Natural killer cell (primary cell): ENCODE measurements at regions not wholly inside any gene's neighbourhood (a gene's known extent, or its start where the extent isn't known, plus 50 kb on each side); places are given as distances from the start of the nearest gene placed in this dataset.

Experiments
- ATAC-seq, 3 donors: fragments of 150-1000 bp in 2 of 3; fragments of 200-7000 bp in 1 of 3; cut with Tn5 transposase; 1 replicate in 1 of 3; 2 replicates in 2 of 3; pipeline ENCODE4 v1.10.0; 2021; ENCODE audit warnings: mild to moderate bottlenecking in 2 of 3, moderate library complexity in 2 of 3
- DNase-seq, 2 donors: peaks; one replicate each; pipeline versions ENCODE4 v3.0.0 to v3.0.0-alpha.2; 2013 to 2021; ENCODE audit warnings: mixed read lengths in 1 of 2
- H3K27ac ChIP-seq: one replicate; pipeline ENCODE4 v1.5.1; 2013; ENCODE audit warnings: mild to moderate bottlenecking, low read length
- H3K27me3 ChIP-seq: one replicate; pipeline ENCODE4 v1.6.1; 2013; ENCODE audit warnings: low read length; ENCODE audit not compliant: control insufficient read depth, insufficient read depth
- H3K36me3 ChIP-seq: one replicate; pipeline ENCODE4 v1.6.1; 2013; ENCODE audit warnings: low read length; ENCODE audit not compliant: control insufficient read depth, insufficient read depth
- H3K4me1 ChIP-seq: one replicate; pipeline ENCODE4 v1.6.1; 2013; ENCODE audit warnings: low read length; ENCODE audit not compliant: control insufficient read depth, insufficient read depth
- H3K4me3 ChIP-seq: one replicate; pipeline ENCODE4 v1.5.1; 2013; ENCODE audit warnings: low read length
- H3K9me3 ChIP-seq: one replicate; pipeline ENCODE4 v1.6.1; 2013; ENCODE audit warnings: low read length; ENCODE audit not compliant: control insufficient read depth, insufficient read depth
- H3K27ac Mint-ChIP-seq, 2 donors: one replicate each; pipeline ENCODE4 v1.8.0; 2022; ENCODE audit warnings: mild to moderate bottlenecking in 2 of 2, mixed read lengths in 2 of 2, moderate library complexity in 1 of 2
- H3K27me3 Mint-ChIP-seq, 2 donors: one replicate each; pipeline ENCODE4 v1.8.0; 2022; ENCODE audit warnings: low read depth in 2 of 2, mixed read lengths in 2 of 2
- H3K36me3 Mint-ChIP-seq: one replicate; pipeline ENCODE4 v1.8.0; 2022; ENCODE audit warnings: mixed read lengths
- H3K4me1 Mint-ChIP-seq, 2 donors: one replicate each; pipeline ENCODE4 v1.8.0; 2022; ENCODE audit warnings: mixed read lengths in 2 of 2
- H3K4me3 Mint-ChIP-seq: one replicate; pipeline ENCODE4 v1.8.0; 2022; ENCODE audit warnings: mild to moderate bottlenecking, moderate library complexity, mixed read lengths
- H3K9me3 Mint-ChIP-seq, 2 donors: one replicate each; pipeline ENCODE4 v1.8.0; 2022; ENCODE audit warnings: mixed read lengths in 2 of 2
- WGBS: methylation state at CpG from one replicate; pipeline ENCODE4 v1.1.7; 2013; ENCODE audit warnings: missing lambda C conversion rate; ENCODE audit not compliant: insufficient coverage; 5-methylcytosine and 5-hydroxymethylcytosine counted together
- intact Hi-C: fragments of 100-400 bp; cut with micrococcal nuclease; formaldehyde crosslinking; loops from one replicate; pipeline ENCODE4 v1.14.2; 2022
- TF ChIP-seq, protein P1 (sequence below): fragments of 200-600 bp; IDR thresholded peaks from one replicate; pipeline ENCODE4 v1.8.0; 2022; ENCODE audit warnings: antibody characterized with exemption

DNA sequence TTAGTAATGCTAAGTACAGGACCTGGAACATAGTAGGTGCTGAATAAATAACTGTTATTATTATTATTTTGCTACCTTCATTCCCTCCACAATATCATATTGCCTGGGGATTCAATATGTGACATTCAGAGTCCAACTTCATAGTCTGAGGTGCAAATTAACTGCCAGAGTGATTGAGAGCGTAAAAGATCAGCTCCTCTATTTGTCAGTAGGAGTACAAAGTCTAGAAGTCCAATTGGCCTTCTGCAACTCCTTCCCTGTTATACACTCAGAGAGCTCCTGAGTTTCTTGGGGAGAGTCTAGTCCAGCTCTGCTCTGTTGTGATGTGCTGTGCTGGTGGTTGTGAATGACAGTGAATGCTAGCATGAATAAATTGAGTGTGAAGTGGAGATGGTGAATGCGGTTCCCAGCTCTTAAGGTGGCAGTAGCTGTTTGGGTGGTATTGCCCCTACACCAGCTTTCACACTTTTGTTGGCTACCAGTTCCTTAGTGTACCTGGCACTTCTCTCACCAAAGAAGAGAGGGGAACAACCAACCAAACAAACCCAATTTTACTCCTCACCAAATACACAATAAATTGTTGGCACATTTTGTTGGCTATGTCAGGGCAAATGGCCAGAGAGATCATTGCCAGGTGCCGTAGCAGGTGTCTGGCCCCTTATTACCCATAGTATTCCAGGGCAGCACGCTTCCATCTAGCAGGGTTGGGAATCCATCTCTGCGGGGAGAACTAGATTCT, 270.1 kb upstream of the TBL1XR1 start:
- 96% methylated on average over 5 of the region's 5 CpGs for WGBS
- no peaks in the 10 kb centered on the region for H3K9me3 ChIP-seq
- no peak overlapping the region for H3K4me3 ChIP-seq
- no peak for ATAC-seq
- H3K27ac Mint-ChIP-seq = no peak overlapping the region
- H3K4me1 Mint-ChIP-seq = no peaks in the 10 kb centered on the region
- TF ChIP-seq, protein P1, sequence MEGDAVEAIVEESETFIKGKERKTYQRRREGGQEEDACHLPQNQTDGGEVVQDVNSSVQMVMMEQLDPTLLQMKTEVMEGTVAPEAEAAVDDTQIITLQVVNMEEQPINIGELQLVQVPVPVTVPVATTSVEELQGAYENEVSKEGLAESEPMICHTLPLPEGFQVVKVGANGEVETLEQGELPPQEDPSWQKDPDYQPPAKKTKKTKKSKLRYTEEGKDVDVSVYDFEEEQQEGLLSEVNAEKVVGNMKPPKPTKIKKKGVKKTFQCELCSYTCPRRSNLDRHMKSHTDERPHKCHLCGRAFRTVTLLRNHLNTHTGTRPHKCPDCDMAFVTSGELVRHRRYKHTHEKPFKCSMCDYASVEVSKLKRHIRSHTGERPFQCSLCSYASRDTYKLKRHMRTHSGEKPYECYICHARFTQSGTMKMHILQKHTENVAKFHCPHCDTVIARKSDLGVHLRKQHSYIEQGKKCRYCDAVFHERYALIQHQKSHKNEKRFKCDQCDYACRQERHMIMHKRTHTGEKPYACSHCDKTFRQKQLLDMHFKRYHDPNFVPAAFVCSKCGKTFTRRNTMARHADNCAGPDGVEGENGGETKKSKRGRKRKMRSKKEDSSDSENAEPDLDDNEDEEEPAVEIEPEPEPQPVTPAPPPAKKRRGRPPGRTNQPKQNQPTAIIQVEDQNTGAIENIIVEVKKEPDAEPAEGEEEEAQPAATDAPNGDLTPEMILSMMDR = no peak
- no peaks in the 10 kb centered on the region for H3K27me3 ChIP-seq
- intact Hi-C loops = no loop called here
- H3K4me1 ChIP-seq = no peaks in the 10 kb centered on the region
- H3K36me3 Mint-ChIP-seq = no peaks in the 10 kb centered on the region
- H3K36me3 ChIP-seq = no peaks in the 10 kb centered on the region
- DNase-seq = no peak
- H3K27me3 Mint-ChIP-seq = no peaks in the 10 kb centered on the region
- no peak overlapping the region for H3K4me3 Mint-ChIP-seq
- no peaks in the 10 kb centered on the region for H3K9me3 Mint-ChIP-seq
- no peak overlapping the region for H3K27ac ChIP-seq

DNA sequence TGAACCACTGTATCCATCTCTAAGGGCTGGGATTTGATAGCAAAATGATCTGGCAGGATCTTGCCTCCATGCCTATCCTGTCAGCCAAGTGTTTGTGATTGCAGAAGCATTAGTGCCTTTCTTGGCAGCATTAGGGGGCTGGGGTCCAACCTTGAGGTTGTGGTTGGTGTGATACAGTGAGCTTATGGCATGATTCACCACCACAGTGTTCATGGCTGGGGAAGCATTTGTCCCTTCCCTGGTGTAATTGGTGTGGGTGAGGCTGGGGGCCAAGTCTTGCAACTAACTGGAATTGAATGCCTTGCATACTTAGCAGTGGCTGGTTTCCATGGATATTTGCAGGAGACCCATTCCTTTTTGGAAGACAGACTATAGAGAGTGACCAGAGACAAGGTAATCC, 271.0 kb upstream of the TBL1XR1 start:
- Mint-ChIP-seq H3K9me3 (no peaks in the 10 kb centered on the region), H3K27ac (no peak overlapping the region), H3K4me1 (no peaks in the 10 kb centered on the region), H3K27me3 (no peaks in the 10 kb centered on the region), H3K36me3 (no peaks in the 10 kb centered on the region), H3K4me3 (no peak overlapping the region)
- no peaks in the 10 kb centered on the region for H3K9me3 ChIP-seq
- H3K4me1 ChIP-seq = no peaks in the 10 kb centered on the region
- DNase-seq (no peak), ATAC-seq (no peak)
- TF ChIP-seq, protein P1 = no peak
- no peaks in the 10 kb centered on the region for H3K36me3 ChIP-seq
- H3K27me3 ChIP-seq = no peaks in the 10 kb centered on the region
- no peak overlapping the region for H3K27ac ChIP-seq
- intact Hi-C loops = no loop called here
- H3K4me3 ChIP-seq = no peak overlapping the region

DNA sequence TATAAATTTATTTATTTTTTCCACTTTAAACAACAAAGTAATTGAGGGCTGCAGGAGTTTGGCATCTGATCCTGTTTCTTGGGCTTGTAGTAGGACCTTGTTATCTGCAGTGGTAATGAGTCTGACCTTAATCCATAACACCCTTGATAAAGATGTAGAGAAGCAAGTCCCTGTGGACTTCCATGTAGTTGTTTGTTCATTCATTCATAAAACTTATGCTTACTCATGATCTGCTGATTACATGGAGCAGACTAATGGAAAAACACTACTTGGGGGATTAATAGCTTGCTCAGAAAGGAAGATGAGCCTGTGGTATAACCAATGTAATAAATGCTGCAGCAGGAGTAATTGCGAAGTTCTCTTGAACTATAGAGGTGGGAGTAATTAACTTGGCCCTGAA, 271.5 kb upstream of the TBL1XR1 start:
- DNase-seq = no peak
- TF ChIP-seq, protein P1 = no peak
- Mint-ChIP-seq H3K4me3 (no peak overlapping the region), H3K4me1 (no peaks in the 10 kb centered on the region), H3K27ac (no peak overlapping the region), H3K9me3 (no peaks in the 10 kb centered on the region), H3K36me3 (no peaks in the 10 kb centered on the region), H3K27me3 (no peaks in the 10 kb centered on the region)
- Histone ChIP-seq H3K4me3 (no peak overlapping the region), H3K4me1 (no peaks in the 10 kb centered on the region), H3K27me3 (no peaks in the 10 kb centered on the region), H3K36me3 (no peaks in the 10 kb centered on the region), H3K9me3 (no peaks in the 10 kb centered on the region), H3K27ac (no peak overlapping the region)
- WGBS = 100% methylated on average over 1 of the region's 1 CpG
- intact Hi-C loops = no loop called here
- no peak for ATAC-seq

DNA sequence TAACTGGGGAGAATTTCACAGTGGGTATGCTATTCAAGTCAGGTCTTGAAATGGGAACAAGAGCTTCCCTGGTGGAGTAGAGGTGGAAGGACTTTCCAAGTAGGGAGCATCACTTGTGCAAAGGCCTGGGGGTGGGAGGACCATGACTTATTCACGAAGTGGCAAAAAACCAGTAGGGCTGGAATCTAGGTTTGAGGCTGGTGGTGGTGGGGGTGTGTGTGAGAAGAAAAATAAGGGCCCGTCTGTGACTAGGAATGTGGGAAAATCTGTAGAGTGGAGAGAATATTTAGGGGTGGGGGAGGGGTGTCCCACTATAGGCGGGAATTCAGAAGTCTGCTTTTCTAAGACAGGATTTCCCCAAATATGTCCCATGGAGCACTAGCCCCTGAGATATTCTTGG, 271.9 kb upstream of the TBL1XR1 start:
- Histone ChIP-seq H3K27me3 (no peaks in the 10 kb centered on the region), H3K9me3 (no peaks in the 10 kb centered on the region), H3K4me3 (no peak overlapping the region), H3K36me3 (no peaks in the 10 kb centered on the region), H3K4me1 (no peaks in the 10 kb centered on the region), H3K27ac (no peak overlapping the region)
- no peak overlapping the region for H3K27ac Mint-ChIP-seq
- no peak for ATAC-seq
- H3K27me3 Mint-ChIP-seq = no peaks in the 10 kb centered on the region
- intact Hi-C loops = no loop called here
- H3K9me3 Mint-ChIP-seq = no peaks in the 10 kb centered on the region
- WGBS = 94% methylated on average over 3 of the region's 3 CpGs
- no peaks in the 10 kb centered on the region for H3K4me1 Mint-ChIP-seq
- H3K36me3 Mint-ChIP-seq = no peaks in the 10 kb centered on the region
- H3K4me3 Mint-ChIP-seq = no peak overlapping the region
- no peak for DNase-seq
- TF ChIP-seq, protein P1 = no peak
